ENCODE measurements at regions not wholly inside any gene's neighbourhood (a gene's known extent, or its start where the extent isn't known, plus 50 kb on each side); places are given as distances from the start of the nearest gene placed in this dataset.

- DNase-seq: no peak
Measured at GRCh38 chr2:239864247-239865058, 160.7 kb downstream of the NDUFA10 start.

- DNase-seq: no peak
Measured at GRCh38 chr2:239862613-239863012, 162.5 kb downstream of the NDUFA10 start.

- no peak for DNase-seq
Measured at GRCh38 chr2:239858179-239858578, 167.0 kb downstream of the NDUFA10 start.

- no peak for DNase-seq
Measured at GRCh38 chr2:239857591-239857990, 167.6 kb downstream of the NDUFA10 start.

- DNase-seq: no peak
Measured at GRCh38 chr2:239856620-239857285, 168.4 kb downstream of the NDUFA10 start.

- no peak for DNase-seq
Measured at GRCh38 chr2:239855863-239856587, 169.1 kb downstream of the NDUFA10 start.

GRCh38 chr2:239854596-239854995 is 170.5 kb downstream of the NDUFA10 start:
- no peak for DNase-seq

- DNase-seq: no peak
Measured at GRCh38 chr2:239853706-239854327, 171.3 kb downstream of the NDUFA10 start.

GRCh38 chr2:239853121-239853520 is 172.0 kb downstream of the NDUFA10 start:
- DNase-seq: no peak

GRCh38 chr2:239852272-239852671 is 172.9 kb downstream of the NDUFA10 start:
- DNase-seq: no peak

- DNase-seq: no peak
Measured at GRCh38 chr2:239846789-239847676, 178.1 kb downstream of the NDUFA10 start.

GRCh38 chr2:239845968-239846367 is 179.2 kb downstream of the NDUFA10 start:
- no peak for DNase-seq

GRCh38 chr2:239839306-239839705 is 185.8 kb downstream of the NDUFA10 start:
- no peak for DNase-seq

GRCh38 chr2:239836021-239836765 is 188.9 kb downstream of the NDUFA10 start:
- no peak for DNase-seq

- no peak for DNase-seq
Measured at GRCh38 chr2:239835056-239835455, 190.1 kb downstream of the NDUFA10 start.

- no peak for DNase-seq
Measured at GRCh38 chr2:239834143-239834542, 191.0 kb downstream of the NDUFA10 start.

- DNase-seq: no peak
Measured at GRCh38 chr2:239833269-239834109, 191.7 kb downstream of the NDUFA10 start.

GRCh38 chr2:239832490-239833268 is 192.5 kb downstream of the NDUFA10 start:
- DNase-seq: no peak

- DNase-seq: no peak
Measured at GRCh38 chr2:239831861-239832489, 193.2 kb downstream of the NDUFA10 start.

Data from activated CD4-positive, alpha-beta T cell treated with anti-CD3 and anti-CD28 coated beads, Interleukin-2, amount 50 U/mL, for 16 hours (primary cell).